ENCODE measurements at regions not wholly inside any gene's neighbourhood (a gene's known extent, or its start where the extent isn't known, plus 50 kb on each side); places are given as distances from the start of the nearest gene placed in this dataset.

DNA sequence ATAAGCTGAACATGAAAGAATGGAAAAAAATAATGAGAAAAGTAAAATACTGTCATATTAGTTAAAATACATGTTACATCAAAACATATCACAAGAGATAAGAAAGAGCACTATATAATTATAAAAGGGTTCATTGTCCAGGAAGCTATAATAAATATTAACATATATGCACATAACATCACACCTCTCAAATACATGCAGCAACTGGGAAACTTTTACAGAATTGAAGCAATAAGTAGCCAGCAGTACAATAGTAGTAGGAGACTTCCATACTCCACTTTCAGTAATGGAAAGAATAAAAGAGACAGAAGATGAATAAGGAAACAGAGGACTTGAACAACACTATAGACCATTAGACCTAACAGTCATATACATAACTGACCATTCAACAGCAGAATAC lies 90.4 kb downstream of the AHSP start:
- TF ChIP-seq TAF1 (IDR thresholded peaks at IDR 0.05; ENCODE audit: borderline replicate concordance, insufficient read depth, low read length) (no peak), FOXP2 (optimal IDR thresholded peaks at IDR 0.05; ENCODE audit: borderline replicate concordance, extremely low read depth, extremely low read length, insufficient read depth) (no peak), POLR2AphosphoS5 (IDR thresholded peaks at IDR 0.05; ENCODE audit: low read depth, low read length) (no peak), SIN3A (IDR thresholded peaks at IDR 0.05; ENCODE audit: borderline replicate concordance, insufficient read depth, low read length) (no peak)
- TF ChIP-seq, protein P1, sequence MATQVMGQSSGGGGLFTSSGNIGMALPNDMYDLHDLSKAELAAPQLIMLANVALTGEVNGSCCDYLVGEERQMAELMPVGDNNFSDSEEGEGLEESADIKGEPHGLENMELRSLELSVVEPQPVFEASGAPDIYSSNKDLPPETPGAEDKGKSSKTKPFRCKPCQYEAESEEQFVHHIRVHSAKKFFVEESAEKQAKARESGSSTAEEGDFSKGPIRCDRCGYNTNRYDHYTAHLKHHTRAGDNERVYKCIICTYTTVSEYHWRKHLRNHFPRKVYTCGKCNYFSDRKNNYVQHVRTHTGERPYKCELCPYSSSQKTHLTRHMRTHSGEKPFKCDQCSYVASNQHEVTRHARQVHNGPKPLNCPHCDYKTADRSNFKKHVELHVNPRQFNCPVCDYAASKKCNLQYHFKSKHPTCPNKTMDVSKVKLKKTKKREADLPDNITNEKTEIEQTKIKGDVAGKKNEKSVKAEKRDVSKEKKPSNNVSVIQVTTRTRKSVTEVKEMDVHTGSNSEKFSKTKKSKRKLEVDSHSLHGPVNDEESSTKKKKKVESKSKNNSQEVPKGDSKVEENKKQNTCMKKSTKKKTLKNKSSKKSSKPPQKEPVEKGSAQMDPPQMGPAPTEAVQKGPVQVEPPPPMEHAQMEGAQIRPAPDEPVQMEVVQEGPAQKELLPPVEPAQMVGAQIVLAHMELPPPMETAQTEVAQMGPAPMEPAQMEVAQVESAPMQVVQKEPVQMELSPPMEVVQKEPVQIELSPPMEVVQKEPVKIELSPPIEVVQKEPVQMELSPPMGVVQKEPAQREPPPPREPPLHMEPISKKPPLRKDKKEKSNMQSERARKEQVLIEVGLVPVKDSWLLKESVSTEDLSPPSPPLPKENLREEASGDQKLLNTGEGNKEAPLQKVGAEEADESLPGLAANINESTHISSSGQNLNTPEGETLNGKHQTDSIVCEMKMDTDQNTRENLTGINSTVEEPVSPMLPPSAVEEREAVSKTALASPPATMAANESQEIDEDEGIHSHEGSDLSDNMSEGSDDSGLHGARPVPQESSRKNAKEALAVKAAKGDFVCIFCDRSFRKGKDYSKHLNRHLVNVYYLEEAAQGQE (IDR thresholded peaks at IDR 0.05; ENCODE audit: insufficient read depth in 1 of 2, low read depth in 2 of 2, low read length in 2 of 2): no peak

DNA sequence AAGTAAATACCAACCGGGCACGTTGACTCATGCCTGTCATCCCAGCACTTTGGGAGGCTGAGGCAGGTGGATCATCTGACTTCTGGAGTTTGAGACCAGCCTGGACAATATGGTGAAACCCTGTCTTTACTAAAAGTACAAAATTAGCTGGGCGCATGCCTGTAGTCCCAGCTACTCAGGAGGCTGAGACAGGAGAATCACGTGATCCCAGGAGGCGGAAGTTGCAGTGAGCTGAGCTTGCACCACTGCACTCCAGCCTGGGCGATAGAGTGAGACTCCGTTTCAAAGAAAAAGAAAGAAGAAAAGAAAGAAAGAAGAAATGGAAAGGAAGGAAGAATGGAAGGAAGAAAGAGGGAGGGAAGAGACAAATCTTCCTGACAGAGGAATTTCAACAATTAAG lies 108.7 kb downstream of the AHSP start:
- TF ChIP-seq, protein P1 (IDR thresholded peaks at IDR 0.05; ENCODE audit: insufficient read depth in 1 of 2, low read depth in 2 of 2, low read length in 2 of 2): no peak
- TF ChIP-seq FOXP2 (optimal IDR thresholded peaks at IDR 0.05; ENCODE audit: borderline replicate concordance, extremely low read depth, extremely low read length, insufficient read depth) (no peak), POLR2AphosphoS5 (IDR thresholded peaks at IDR 0.05; ENCODE audit: low read depth, low read length) (no peak), TAF1 (IDR thresholded peaks at IDR 0.05; ENCODE audit: borderline replicate concordance, insufficient read depth, low read length) (no peak)

DNA sequence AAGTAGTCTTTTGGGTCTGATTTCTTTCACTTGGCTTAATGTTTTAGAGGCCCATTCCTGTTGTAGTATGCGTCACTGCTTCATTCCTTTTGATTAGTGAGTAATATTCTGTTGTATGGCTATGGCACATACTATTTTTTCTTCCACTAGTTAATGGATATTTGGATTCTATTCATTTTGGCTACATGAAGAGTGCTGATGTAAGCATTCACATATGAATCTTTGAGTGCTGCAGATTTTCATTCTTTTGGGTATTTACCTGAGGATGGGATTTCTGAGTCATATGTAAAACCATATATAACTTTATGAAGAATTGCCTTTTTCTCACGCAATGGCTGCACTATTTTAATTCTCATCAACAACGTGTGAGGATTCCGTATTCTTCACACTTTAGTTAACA lies 113.6 kb downstream of the AHSP start:
- TF ChIP-seq TAF1 (IDR thresholded peaks at IDR 0.05; ENCODE audit: borderline replicate concordance, insufficient read depth, low read length) (no peak), POLR2AphosphoS5 (IDR thresholded peaks at IDR 0.05; ENCODE audit: low read depth, low read length) (no peak), FOXP2 (optimal IDR thresholded peaks at IDR 0.05; ENCODE audit: borderline replicate concordance, extremely low read depth, extremely low read length, insufficient read depth) (no peak), SIN3A (IDR thresholded peaks at IDR 0.05; ENCODE audit: borderline replicate concordance, insufficient read depth, low read length) (no peak)
- TF ChIP-seq, protein P1 (IDR thresholded peaks at IDR 0.05; ENCODE audit: insufficient read depth in 1 of 2, low read depth in 2 of 2, low read length in 2 of 2): no peak

DNA sequence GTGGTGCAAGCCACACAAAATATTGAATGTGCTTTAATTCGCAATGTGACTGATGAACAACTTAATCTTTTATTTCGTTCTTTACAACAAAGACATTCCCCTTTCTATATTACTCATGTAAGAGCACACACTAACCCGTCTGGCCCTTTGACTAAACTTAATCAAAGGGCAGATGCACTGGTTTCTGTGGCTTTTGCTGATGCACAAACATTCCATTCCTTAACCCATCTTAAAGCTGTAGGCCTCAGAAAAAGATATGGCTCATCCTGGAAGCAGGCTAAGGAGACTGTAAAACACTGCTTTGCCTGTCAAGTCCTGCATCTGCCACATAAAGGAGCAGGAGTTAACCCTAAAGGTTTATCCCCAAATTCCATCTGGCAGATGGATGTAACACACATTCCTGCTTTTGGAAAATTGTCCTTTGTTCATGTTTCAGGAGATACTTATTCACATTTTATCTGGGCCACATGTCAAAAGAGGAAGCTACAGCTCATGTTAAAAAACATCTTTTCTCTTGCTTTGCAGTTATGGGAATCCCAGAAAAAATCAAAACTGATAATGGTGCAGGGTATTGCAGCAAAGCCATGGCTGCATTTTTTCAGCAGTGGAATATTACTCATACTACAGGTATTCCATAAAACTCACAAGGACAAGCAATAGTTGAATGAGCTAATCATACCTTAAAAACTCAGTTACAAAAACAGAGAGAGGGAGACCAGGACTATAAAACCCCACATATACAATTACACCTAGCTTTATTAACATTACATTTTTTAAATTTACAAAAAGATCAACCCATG lies 137.2 kb downstream of the AHSP start:
- TF ChIP-seq POLR2AphosphoS5 (IDR thresholded peaks at IDR 0.05; ENCODE audit: low read depth, low read length): no peak
- TF ChIP-seq SIN3A (IDR thresholded peaks at IDR 0.05; ENCODE audit: borderline replicate concordance, insufficient read depth, low read length): no peak
- TF ChIP-seq, protein P1 (IDR thresholded peaks at IDR 0.05; ENCODE audit: insufficient read depth in 1 of 2, low read depth in 2 of 2, low read length in 2 of 2): no peak
- no peak for TF ChIP-seq FOXP2 (optimal IDR thresholded peaks at IDR 0.05; ENCODE audit: borderline replicate concordance, extremely low read depth, extremely low read length, insufficient read depth)
- TF ChIP-seq TAF1 (IDR thresholded peaks at IDR 0.05; ENCODE audit: borderline replicate concordance, insufficient read depth, low read length): no peak

All from PFSK-1 (cell line).